HepG2 (cell line): ENCODE measurements at regions not wholly inside any gene's neighbourhood (a gene's known extent, or its start where the extent isn't known, plus 50 kb on each side); places are given as distances from the start of the nearest gene placed in this dataset.

Experiments used
- CHD2 ChIP-seq: IDR thresholded peaks from 2 replicates; pipeline ENCODE4 v1.6.1; 2011; ENCODE audit warnings: low read depth, low read length, improper control_type of control experiment
- GABPA ChIP-seq, 2 experiments: IDR thresholded peaks; 2 replicates each; pipeline ENCODE4 v1.6.1; 2011 to 2016; ENCODE audit warnings: low read depth in 2 of 2, low read length in 1 of 2, missing biosample characterization in 1 of 2, missing genetic modification characterization in 1 of 2
- ZBTB25 ChIP-seq: IDR thresholded peaks from 2 replicates; pipeline ENCODE4 v1.6.1; 2018; ENCODE audit warnings: missing genetic modification reagents
- ZNF572 ChIP-seq: sonication (generic); formaldehyde crosslinking; IDR thresholded peaks from 2 replicates; pipeline ENCODE4 v1.5.1; 2020; ENCODE audit warnings: mild to moderate bottlenecking, missing genetic modification reagents
- ZNF605 ChIP-seq: sonication (generic); formaldehyde crosslinking; IDR thresholded peaks from 2 replicates; pipeline ENCODE4 v1.8.0; 2022; ENCODE audit warnings: mild to moderate bottlenecking, missing genetic modification reagents
- TF ChIP-seq, protein P1 (sequence below): sonication (generic); formaldehyde crosslinking; IDR thresholded peaks from 2 replicates; pipeline ENCODE4 v1.5.0; 2020; ENCODE audit warnings: mild to moderate bottlenecking, missing genetic modification reagents, moderate library complexity

DNA sequence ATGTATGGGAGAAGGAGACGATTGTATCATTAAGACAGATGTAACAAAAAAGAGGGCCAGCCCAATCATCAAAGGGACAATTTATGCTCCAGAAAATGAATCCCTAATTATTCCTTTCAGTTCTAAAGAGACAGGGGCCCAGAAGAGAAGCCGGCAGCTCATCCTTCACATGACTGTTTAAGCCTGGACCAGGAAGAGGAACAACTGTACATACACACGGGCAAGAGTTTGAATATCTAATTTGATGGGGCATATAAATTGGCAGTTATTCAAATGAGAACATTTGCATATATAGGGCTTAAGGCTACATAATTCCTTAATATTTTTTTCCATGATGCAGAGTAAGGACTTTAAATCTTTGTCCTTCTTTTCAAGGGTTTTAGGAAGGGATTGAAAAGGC lies 232.3 kb downstream of the TLE3 start:
- TF ChIP-seq ZNF605 (CRISPR knock-in tag): no peak
- TF ChIP-seq ZNF572 (CRISPR knock-in tag): no peak
- TF ChIP-seq, protein P1, sequence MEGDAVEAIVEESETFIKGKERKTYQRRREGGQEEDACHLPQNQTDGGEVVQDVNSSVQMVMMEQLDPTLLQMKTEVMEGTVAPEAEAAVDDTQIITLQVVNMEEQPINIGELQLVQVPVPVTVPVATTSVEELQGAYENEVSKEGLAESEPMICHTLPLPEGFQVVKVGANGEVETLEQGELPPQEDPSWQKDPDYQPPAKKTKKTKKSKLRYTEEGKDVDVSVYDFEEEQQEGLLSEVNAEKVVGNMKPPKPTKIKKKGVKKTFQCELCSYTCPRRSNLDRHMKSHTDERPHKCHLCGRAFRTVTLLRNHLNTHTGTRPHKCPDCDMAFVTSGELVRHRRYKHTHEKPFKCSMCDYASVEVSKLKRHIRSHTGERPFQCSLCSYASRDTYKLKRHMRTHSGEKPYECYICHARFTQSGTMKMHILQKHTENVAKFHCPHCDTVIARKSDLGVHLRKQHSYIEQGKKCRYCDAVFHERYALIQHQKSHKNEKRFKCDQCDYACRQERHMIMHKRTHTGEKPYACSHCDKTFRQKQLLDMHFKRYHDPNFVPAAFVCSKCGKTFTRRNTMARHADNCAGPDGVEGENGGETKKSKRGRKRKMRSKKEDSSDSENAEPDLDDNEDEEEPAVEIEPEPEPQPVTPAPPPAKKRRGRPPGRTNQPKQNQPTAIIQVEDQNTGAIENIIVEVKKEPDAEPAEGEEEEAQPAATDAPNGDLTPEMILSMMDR (CRISPR knock-in tag): no peak
- no peak for TF ChIP-seq CHD2
- TF ChIP-seq GABPA (IDR thresholded peaks at IDR 0.05; ENCODE audit: low read depth, low read length): no peak
- no peak for TF ChIP-seq GABPA (CRISPR knock-in tag; IDR thresholded peaks at IDR 0.05; ENCODE audit: low read depth)
- no peak for TF ChIP-seq ZBTB25 (CRISPR knock-in tag)
